Esophagus muscularis mucosa (tissue), 4 donors: ENCODE measurements at regions not wholly inside any gene's neighbourhood (a gene's known extent, or its start where the extent isn't known, plus 50 kb on each side); places are given as distances from the start of the nearest gene placed in this dataset.

ENCODE experiments used
- DNase-seq: peaks from one replicate; pipeline ENCODE4 v3.0.0-alpha.2; 2017; ENCODE audit errors: extremely low spot score
- H3K27ac ChIP-seq, 4 donors: fragments of 200-600 bp; sonication (generic); replicated peaks in 1 of 4; 1 replicate in 3 of 4; 2 replicates in 1 of 4; pipeline ENCODE4 v1.5.1; 2016 to 2019; ENCODE audit warnings: mild to moderate bottlenecking in 1 of 4
- H3K27me3 ChIP-seq, 4 donors: fragments of 200-600 bp; sonication (generic); one replicate each; pipeline versions ENCODE4 v1.5.1 to v1.6.0; 2016 to 2019
- H3K36me3 ChIP-seq, 4 donors: fragments of 200-600 bp; sonication (generic); one replicate each; pipeline ENCODE4 v1.5.1; 2016 to 2019
- H3K4me1 ChIP-seq, 4 donors: fragments of 200-600 bp; sonication (generic); one replicate each; pipeline ENCODE4 v1.5.1; 2016 to 2019
- H3K4me3 ChIP-seq, 4 donors: fragments of 200-600 bp; sonication (generic); 1 replicate in 2 of 4; 2 replicates in 2 of 4; pipeline ENCODE4 v1.5.1; 2016 to 2019; ENCODE audit warnings: mild to moderate bottlenecking in 4 of 4, moderate library complexity in 1 of 4
- H3K9me3 ChIP-seq, 4 donors: fragments of 200-600 bp; sonication (generic); 1 replicate in 3 of 4; 2 replicates in 1 of 4; pipeline ENCODE4 v1.5.1; 2016 to 2019
- EP300 ChIP-seq: sonication (generic); formaldehyde crosslinking; IDR thresholded peaks from one replicate; pipeline ENCODE4 v1.6.1; 2017; ENCODE audit warnings: antibody characterized with exemption
- POLR2A ChIP-seq: fragments of 450-650 bp; IDR thresholded peaks from one replicate; pipeline ENCODE4 v1.6.1; 2017; ENCODE audit warnings: antibody characterized with exemption, moderate library complexity, mild to moderate bottlenecking, low read depth
- POLR2AphosphoS5 ChIP-seq, 2 donors: sonication (generic); formaldehyde crosslinking; IDR thresholded peaks; one replicate each; pipeline ENCODE4 v1.6.1; 2017; ENCODE audit warnings: antibody characterized with exemption in 2 of 2
- WGBS: methylation state at CpG from one replicate; pipeline ENCODE4 v1.1.5; 2018; 5-methylcytosine and 5-hydroxymethylcytosine counted together
- intact Hi-C: fragments of 100-400 bp; cut with DNase I; formaldehyde crosslinking; loops from one replicate; pipeline ENCODE4 v1.15.1; 2023
- TF ChIP-seq, protein P1 (sequence below), 3 experiments: fragments of 200-600 bp in 2 of 3; fragments of 450-650 bp in 1 of 3; sonication (generic) in 2 of 3; IDR thresholded peaks; one replicate each; pipeline ENCODE4 v1.5.1; 2017 to 2019; ENCODE audit warnings: antibody characterized with exemption in 3 of 3, mild to moderate bottlenecking in 2 of 3, moderate library complexity in 1 of 3

DNA sequence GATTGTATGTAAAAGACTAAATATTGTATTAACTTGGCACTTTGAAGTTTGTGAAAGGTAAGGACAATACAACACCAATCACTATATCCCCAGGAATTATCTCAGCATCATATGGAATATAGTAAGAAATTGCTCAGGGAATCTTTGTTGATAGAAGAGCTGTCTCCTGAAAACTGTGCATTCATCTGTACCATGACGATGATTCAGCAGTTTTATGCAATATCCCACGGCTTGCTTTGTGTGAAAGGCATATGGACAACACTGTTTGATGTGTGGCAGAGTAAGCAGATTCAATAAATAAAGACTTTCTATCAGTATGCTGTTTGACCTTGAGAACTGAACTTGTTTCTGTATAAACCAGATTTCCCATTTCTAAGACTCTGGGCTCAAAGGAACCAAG is 147.5 kb upstream of the PLN start:
- H3K27ac ChIP-seq = no peak overlapping the region
- TF ChIP-seq, protein P1, sequence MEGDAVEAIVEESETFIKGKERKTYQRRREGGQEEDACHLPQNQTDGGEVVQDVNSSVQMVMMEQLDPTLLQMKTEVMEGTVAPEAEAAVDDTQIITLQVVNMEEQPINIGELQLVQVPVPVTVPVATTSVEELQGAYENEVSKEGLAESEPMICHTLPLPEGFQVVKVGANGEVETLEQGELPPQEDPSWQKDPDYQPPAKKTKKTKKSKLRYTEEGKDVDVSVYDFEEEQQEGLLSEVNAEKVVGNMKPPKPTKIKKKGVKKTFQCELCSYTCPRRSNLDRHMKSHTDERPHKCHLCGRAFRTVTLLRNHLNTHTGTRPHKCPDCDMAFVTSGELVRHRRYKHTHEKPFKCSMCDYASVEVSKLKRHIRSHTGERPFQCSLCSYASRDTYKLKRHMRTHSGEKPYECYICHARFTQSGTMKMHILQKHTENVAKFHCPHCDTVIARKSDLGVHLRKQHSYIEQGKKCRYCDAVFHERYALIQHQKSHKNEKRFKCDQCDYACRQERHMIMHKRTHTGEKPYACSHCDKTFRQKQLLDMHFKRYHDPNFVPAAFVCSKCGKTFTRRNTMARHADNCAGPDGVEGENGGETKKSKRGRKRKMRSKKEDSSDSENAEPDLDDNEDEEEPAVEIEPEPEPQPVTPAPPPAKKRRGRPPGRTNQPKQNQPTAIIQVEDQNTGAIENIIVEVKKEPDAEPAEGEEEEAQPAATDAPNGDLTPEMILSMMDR (IDR thresholded peaks at IDR 0.05) = no peak
- TF ChIP-seq EP300 = no peak
- TF ChIP-seq POLR2A = no peak
- TF ChIP-seq POLR2AphosphoS5 (IDR thresholded peaks at IDR 0.05) = no peak
- no peaks in the 10 kb centered on the region for H3K36me3 ChIP-seq
- no peak for DNase-seq
- 79% methylated on average over 2 of the region's 2 CpGs for WGBS
- no peak overlapping the region for H3K4me3 ChIP-seq
- intact Hi-C loops = no loop called here
- peaks cover 0 to 29% (median 11%) of the 10 kb centered on the region in 4 donors for H3K4me1 ChIP-seq
- no peaks in the 10 kb centered on the region for H3K27me3 ChIP-seq
- no peaks in the 10 kb centered on the region for H3K9me3 ChIP-seq

DNA sequence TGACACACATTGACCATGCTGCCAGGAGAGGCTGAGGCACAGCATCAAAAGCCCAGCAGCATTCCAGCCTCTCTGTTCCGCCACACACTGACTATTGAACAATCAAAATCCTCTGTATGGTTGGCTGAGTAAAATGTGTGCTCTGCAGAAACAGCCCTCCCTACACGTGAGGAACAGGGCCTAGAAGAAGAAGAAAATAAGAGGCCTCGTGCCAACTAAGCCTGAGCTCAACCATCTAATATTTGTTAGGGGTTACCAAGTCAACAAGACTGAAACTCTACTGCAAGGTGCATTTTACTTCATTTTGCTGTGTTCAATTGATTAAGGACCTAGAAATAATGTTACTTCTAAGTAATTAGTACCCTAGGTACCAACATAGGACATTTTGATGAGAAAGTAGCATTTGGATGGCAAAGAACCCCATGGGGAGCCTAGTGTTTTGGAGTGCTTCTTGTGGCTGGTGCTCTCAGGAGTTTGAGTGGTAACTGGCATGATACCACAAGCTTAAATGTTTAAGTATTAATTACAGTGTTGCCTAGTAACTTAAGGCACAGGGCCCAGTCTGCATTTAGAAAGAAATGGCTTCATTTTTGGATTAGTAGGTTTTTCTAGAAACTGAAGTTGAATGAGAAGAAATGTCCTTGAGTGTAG is 146.6 kb upstream of the PLN start:
- H3K27ac ChIP-seq = peak overlapping the region in 1 of 4 donors; percentile 1
- no peak for DNase-seq
- H3K27me3 ChIP-seq = no peaks in the 10 kb centered on the region
- peaks cover 0 to 29% (median 11%) of the 10 kb centered on the region in 4 donors for H3K4me1 ChIP-seq
- TF ChIP-seq, protein P1 (IDR thresholded peaks at IDR 0.05) = no peak
- TF ChIP-seq POLR2A (no peak), EP300 (no peak)
- no peaks in the 10 kb centered on the region for H3K9me3 ChIP-seq
- intact Hi-C loops = no loop called here
- 52% methylated on average over 3 of the region's 3 CpGs for WGBS
- H3K4me3 ChIP-seq = no peak overlapping the region
- H3K36me3 ChIP-seq = no peaks in the 10 kb centered on the region

DNA sequence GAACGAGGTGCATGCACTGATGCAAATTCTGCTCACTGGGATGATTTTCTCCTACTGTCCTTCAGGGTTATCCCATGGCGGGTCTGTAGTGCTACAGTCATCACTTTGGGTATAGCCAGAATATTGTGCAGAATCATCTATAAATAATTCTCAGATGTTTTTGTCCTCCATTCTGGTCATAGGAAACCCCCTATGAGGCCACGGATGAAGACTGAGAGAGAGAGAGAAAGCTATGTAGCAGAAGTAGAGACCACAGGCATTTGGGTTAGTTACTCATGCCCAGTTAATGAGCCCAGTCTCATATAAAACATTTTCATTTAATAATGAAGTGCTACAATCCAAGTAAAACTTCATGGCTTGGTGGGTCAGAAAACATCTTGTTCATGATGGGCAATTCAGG is 145.1 kb upstream of the PLN start:
- intact Hi-C loops = no loop called here
- Histone ChIP-seq H3K9me3 (no peaks in the 10 kb centered on the region), H3K4me1 (peaks cover 0 to 20% (median 4%) of the 10 kb centered on the region in 4 donors), H3K4me3 (no peak overlapping the region), H3K27ac (no peak overlapping the region), H3K27me3 (no peaks in the 10 kb centered on the region), H3K36me3 (no peaks in the 10 kb centered on the region)
- whole genome bisulfite sequencing = 92% methylated on average over 3 of the region's 3 CpGs
- TF ChIP-seq EP300 (no peak), POLR2A (no peak), POLR2AphosphoS5 (IDR thresholded peaks at IDR 0.05) (no peak)
- TF ChIP-seq, protein P1 (IDR thresholded peaks at IDR 0.05) = no peak
- DNase-seq = no peak

DNA sequence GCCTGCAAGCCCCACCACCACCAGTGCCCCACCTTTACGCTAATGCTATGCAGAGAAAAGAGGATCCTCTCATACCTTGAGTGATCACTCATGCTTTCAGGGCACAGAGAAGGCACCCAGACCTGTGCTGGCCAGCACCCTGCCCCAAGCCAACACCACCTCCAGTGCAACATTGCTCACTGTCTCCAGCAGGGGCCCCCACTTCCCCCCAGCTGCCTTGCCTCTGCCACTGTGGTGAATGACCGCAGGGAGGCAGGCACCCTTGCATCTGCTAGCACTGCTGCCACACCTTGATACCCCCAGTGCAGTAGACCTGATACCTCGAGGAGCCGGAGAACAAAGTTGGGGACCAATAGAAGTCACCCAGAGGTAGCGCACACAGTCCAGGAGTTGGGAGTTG is 139.2 kb upstream of the PLN start:
- Histone ChIP-seq H3K4me3 (no peak overlapping the region), H3K27me3 (no peaks in the 10 kb centered on the region), H3K9me3 (no peaks in the 10 kb centered on the region), H3K36me3 (no peaks in the 10 kb centered on the region), H3K27ac (no peak overlapping the region), H3K4me1 (no peaks in the 10 kb centered on the region)
- WGBS = 84% methylated on average over 4 of the region's 5 CpGs
- TF ChIP-seq, protein P1 (IDR thresholded peaks at IDR 0.05) = no peak
- TF ChIP-seq POLR2A = no peak
- no peak for TF ChIP-seq POLR2AphosphoS5 (IDR thresholded peaks at IDR 0.05)
- no peak for TF ChIP-seq EP300
- no peak for DNase-seq
- intact Hi-C loops = no loop called here

DNA sequence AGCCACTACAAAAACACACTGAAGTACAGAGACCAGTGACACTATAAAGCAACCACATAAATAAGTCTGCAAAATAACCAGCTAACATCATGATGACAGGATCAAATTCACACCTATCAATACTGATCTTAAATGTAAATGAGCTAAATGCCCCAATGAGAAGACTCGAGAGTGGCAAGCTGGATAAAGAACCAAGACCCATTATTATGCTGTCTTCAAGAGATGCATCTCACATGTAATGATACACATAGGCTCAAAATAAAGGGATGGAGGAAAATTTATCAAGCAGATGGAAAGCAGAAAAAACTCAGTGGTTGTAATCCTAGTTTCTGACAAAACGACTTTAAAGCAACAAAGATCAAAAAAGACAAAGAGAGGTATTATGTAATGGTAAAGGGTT is 138.1 kb upstream of the PLN start:
- H3K9me3 ChIP-seq = no peaks in the 10 kb centered on the region
- DNase-seq = no peak
- no peak overlapping the region for H3K4me3 ChIP-seq
- no peaks in the 10 kb centered on the region for H3K4me1 ChIP-seq
- no peaks in the 10 kb centered on the region for H3K27me3 ChIP-seq
- TF ChIP-seq, protein P1 (IDR thresholded peaks at IDR 0.05) = no peak
- TF ChIP-seq POLR2AphosphoS5 (IDR thresholded peaks at IDR 0.05) = no peak
- TF ChIP-seq EP300 = no peak
- no peak for TF ChIP-seq POLR2A
- no peak overlapping the region for H3K27ac ChIP-seq
- H3K36me3 ChIP-seq = no peaks in the 10 kb centered on the region
- 82% methylated on average over 2 of the region's 2 CpGs for WGBS
- intact Hi-C loops = no loop called here
